T-helper 2 cell treated with Interferon-gamma antibody and Interleukin-4, amounts not matched to agents 5 μg/mL and 100 μg/mL, for 36 hours (primary cell): ENCODE measurements at regions not wholly inside any gene's neighbourhood (a gene's known extent, or its start where the extent isn't known, plus 50 kb on each side); places are given as distances from the start of the nearest gene placed in this dataset.
"Not testable (repeated sequence)": the region's sequence is repeated elsewhere in the genome, so short reads cannot be mapped to it uniquely, and the experiment has no call there.

ENCODE experiments used
- DNase-seq: peaks from one replicate; pipeline ENCODE4 v3.0.0; 2021; ENCODE audit warnings: low spot score
- H3K27ac Mint-ChIP-seq: one replicate; pipeline ENCODE4 v1.8.0; 2021; ENCODE audit warnings: mild to moderate bottlenecking, mixed read lengths
- H3K27me3 Mint-ChIP-seq: one replicate; pipeline ENCODE4 v1.8.0; 2021; ENCODE audit warnings: low read depth, mixed read lengths
- H3K36me3 Mint-ChIP-seq: one replicate; pipeline ENCODE4 v1.8.0; 2021; ENCODE audit warnings: low read depth, mixed read lengths
- H3K4me1 Mint-ChIP-seq: one replicate; pipeline ENCODE4 v1.8.0; 2021; ENCODE audit warnings: low read depth, mixed read lengths
- H3K4me3 Mint-ChIP-seq: one replicate; pipeline ENCODE4 v1.8.0; 2022; ENCODE audit warnings: mild to moderate bottlenecking, moderate library complexity, mixed read lengths
- H3K9me3 Mint-ChIP-seq: one replicate; pipeline ENCODE4 v1.8.0; 2021; ENCODE audit warnings: mixed read lengths

DNA sequence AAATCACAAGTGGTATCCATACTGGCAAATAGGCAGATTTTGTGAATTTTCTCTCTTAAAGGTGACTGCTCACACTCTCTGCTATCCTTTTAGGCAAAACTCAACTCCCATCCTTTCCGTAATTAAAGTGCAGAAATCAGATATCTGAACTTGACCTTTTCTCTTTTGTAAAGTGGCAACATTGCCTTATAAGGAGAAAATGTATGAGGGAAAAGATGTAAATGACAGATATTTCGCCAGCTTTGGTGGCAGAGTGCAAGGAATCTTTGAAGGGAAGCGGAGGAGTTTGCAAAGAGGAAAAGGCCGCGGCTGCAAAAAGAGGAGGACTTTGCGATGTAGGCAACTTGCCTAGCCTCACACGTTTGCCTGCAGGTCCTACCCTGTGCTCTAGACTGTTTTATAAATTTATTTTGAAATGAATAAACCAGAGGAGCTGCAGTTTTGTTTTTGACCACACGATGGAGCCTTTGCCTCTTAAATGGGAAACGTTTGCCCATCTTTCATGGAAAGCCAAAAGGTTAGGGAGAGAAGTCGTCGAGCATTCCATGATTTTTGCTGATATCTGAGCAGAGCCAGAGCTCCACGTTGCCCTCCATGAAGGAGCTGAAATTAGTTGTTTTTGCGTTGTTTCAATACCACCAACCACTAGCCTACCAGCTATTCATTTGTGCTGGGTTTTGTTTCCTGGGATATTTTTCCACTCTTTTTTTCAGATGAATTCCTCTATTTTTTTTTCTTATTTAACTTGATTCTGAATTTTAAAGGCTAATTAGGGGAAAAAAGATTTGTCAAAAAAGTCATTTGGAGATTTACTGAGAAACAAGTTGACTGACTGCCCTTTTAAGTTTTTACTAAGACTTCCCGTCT is 242.3 kb downstream of the LMX1A start:
- Mint-ChIP-seq H3K27ac (no peak overlapping the region), H3K27me3 (peaks cover 21% of the 10 kb centered on the region), H3K36me3 (no peaks in the 10 kb centered on the region), H3K4me1 (no peaks in the 10 kb centered on the region), H3K4me3 (no peak overlapping the region), H3K9me3 (no peaks in the 10 kb centered on the region)
- no peak for DNase-seq

DNA sequence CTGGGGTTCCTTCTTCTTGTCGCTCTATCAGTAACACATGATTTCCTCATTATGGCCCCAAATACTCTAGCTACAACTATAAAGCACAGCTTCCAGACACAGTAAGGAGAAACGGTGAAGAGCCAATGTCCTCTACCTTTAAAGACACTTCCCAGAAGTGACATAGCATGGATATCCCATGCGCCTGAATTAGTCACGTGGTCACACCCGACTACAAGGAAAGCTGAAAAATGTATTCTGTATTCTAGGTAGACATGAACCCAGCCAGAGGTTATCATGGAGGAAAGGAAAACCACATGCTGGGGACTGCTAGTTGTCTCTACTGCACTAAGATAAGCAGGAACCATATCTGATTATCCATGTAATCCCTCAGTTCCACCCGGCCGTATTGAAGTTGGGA is 244.3 kb downstream of the LMX1A start:
- H3K36me3 Mint-ChIP-seq = no peaks in the 10 kb centered on the region
- no peak overlapping the region for H3K27ac Mint-ChIP-seq
- no peak overlapping the region for H3K4me3 Mint-ChIP-seq
- no peaks in the 10 kb centered on the region for H3K9me3 Mint-ChIP-seq
- DNase-seq = no peak
- H3K4me1 Mint-ChIP-seq = no peaks in the 10 kb centered on the region
- peaks cover 13% of the 10 kb centered on the region for H3K27me3 Mint-ChIP-seq

DNA sequence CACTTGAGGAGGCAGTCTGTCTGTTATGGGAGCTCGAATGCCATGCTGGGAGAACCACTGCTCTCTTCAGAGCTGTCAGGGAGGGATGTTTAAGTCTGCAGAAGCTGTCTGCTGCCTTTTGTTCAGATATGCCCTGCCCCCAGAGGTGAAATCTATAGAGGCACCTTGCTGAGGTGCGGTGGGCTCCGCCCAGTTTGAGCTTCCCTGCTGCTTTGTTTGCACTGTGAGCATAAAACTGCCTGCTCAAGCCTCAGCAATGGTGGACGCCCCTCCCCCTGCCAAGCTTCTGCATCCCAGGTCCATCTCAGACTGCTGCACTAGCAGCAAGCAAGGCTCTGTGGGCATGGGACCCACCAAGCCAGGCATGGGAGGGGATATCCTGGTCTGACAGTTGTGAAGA is 247.5 kb downstream of the LMX1A start:
- H3K9me3 Mint-ChIP-seq = no peaks in the 10 kb centered on the region
- H3K4me1 Mint-ChIP-seq = no peaks in the 10 kb centered on the region
- H3K27me3 Mint-ChIP-seq = peaks cover under 1% of the 10 kb centered on the region

DNA sequence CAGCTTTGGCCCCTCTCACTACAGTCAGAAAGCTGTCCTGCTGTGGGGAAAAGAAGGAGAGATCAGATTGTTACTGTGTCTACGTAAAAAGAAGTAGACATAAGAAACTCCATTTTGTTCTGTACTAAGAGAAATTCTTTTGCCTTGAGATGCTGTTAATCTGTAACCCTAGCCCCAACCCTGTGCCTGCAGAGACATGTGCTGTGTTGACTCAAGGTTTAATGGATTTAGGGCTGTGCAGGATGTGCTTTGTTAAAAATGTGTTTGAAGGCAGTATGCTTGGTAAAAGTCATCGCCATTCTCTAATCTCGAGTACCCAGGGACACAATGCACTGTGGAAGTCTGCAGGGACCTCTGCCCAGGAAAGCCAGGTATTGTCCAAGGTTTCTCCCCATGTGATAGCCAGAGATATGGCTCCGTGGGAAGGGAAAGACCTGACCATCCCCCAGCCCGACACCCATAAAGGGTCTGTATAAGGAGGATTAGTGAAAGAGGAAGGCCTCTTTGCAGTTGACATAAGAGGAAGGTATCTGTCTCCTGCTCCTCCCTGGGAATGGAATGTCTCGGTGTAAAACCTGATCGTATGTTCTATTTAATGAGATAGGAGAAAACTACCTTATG is 263.9 kb downstream of the LMX1A start:
- H3K9me3 Mint-ChIP-seq = not testable (repeated sequence)

More for the DNA sequence above, 247.5 kb downstream of the LMX1A start:
- DNase-seq = no peak
- no peaks in the 10 kb centered on the region for H3K36me3 Mint-ChIP-seq
- no peak overlapping the region for H3K27ac Mint-ChIP-seq
- H3K4me3 Mint-ChIP-seq = no peak overlapping the region

DNA sequence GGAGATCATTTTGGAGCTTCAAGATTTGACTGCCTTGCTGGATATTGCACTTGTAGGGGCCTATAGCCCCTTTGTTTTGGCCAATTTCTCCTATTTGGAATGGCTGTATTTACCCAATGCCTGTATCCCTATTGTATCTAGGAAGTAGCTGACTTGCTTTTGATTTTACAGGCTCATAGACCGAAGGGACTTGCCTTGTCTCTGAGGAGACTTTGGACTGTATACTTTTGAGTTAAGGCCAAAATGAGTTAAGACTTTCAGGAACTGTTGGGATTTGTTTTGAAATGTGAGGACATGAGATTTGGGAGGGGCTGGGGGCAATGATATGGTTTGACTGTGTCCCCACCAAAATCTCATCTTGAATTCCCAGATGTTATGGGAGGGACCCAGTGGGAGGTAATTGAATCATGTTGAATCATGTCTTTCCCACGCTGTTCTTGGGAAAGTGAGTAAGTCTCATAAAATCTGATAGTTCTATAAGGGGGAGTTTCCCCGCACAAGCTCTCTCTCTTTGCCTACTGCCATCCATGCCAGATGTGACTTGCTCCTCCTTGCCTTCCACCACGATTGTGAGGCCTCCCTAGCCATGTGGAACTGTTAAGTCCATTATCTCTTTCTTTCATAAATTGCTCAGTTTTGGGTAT is 276.1 kb downstream of the LMX1A start:
- Mint-ChIP-seq H3K36me3 (no peaks in the 10 kb centered on the region), H3K27me3 (no peaks in the 10 kb centered on the region), H3K4me3 (no peak overlapping the region), H3K4me1 (no peaks in the 10 kb centered on the region), H3K9me3 (no peaks in the 10 kb centered on the region), H3K27ac (no peak overlapping the region)
- DNase-seq = no peak

More for the DNA sequence above, 263.9 kb downstream of the LMX1A start:
- not testable (repeated sequence) for DNase-seq, H3K36me3 Mint-ChIP-seq, H3K27ac Mint-ChIP-seq, H3K27me3 Mint-ChIP-seq, H3K4me1 Mint-ChIP-seq, H3K4me3 Mint-ChIP-seq

DNA sequence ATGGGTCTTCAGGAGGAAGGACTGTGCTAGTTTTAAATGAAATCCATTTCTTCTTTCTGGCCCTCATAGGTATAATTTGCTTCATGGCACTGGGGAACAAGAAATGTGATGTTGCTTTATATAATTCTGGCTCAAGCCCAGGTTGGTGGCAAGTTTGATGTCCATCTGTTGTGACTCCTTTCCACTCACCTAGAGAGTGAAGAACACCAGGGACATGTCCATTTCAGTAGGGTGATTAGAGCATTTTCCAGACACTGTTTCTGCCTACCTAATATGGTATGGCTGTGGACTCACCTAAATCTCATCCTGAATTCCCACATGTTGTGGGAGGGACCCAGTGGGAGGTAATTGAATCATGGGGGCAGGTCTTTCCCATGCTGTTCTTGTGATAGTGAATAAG is 278.1 kb downstream of the LMX1A start:
- Mint-ChIP-seq H3K9me3 (no peaks in the 10 kb centered on the region), H3K36me3 (no peaks in the 10 kb centered on the region), H3K4me3 (no peak overlapping the region), H3K4me1 (no peaks in the 10 kb centered on the region), H3K27me3 (no peaks in the 10 kb centered on the region), H3K27ac (no peak overlapping the region)
- no peak for DNase-seq

DNA sequence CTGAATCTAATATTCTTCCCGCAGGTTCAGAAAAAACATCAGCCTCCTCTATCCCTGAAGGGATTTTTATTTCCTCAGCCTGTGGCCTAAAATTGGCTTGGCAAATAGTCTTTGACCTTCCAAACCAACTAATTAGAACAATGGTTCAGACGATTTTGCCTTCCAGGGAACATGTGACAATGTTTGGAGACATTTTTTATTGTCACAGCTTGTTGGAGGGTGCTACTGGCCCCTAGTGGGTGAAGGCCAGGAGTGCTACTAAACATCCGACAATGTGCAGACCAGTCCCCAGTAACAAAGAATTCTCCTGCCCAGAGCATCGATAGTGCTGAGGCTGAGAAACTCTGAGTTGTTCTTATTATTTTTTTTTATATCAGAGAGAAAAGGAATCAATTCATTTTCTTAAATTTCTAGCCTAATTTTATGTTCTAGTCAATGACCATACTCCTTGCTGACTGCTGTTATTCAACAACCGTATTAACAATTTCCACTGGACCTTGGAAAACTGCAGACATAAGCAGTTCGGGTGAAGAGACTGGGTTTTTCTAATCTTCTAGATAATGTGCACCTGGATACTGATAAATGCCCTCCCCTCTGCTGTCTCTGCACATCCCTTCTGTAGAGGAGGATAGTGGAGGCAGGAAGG is 280.7 kb downstream of the LMX1A start:
- H3K9me3 Mint-ChIP-seq = no peaks in the 10 kb centered on the region
- H3K27me3 Mint-ChIP-seq = no peaks in the 10 kb centered on the region
- no peaks in the 10 kb centered on the region for H3K36me3 Mint-ChIP-seq
- no peak overlapping the region for H3K27ac Mint-ChIP-seq
- H3K4me3 Mint-ChIP-seq = no peak overlapping the region
- no peak for DNase-seq
- no peaks in the 10 kb centered on the region for H3K4me1 Mint-ChIP-seq

DNA sequence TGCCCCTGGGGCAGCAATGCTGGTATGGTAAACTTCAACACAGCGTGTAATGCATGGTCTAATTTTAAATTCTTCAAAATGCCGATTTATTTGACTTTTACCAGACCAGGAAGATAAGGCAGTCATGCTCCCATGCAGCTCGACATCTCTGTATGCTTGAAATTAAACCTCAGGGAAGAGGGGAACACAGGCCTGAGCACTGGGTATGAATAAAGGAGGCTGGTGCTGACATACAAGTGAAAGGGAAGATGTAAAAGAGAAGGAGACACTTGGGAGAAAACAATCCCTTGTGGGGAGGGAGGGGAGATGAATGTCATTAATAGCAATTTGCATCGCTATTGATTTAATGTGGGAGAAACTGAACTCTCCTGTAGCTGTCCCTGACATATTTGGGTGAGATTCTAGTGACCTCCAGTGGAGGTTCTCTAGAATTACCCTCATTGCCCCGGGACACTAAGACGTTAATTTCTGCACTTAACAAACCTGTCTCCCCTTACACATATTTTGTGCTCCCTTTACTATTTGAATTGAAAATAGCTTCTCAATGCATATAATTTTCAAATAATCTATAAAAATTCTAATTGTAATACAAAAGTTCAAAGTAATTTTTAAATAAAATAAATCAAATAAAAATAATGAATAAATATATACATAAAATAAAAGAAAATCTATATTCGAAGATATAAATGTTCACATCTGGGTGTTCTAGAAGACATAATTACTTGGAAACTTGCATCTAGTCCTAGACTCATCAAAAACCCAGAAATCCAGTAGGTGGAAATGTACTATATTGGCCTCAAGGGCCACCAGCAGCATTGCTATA is 283.1 kb downstream of the LMX1A start:
- Mint-ChIP-seq H3K4me1 (no peaks in the 10 kb centered on the region), H3K4me3 (no peak overlapping the region), H3K27me3 (no peaks in the 10 kb centered on the region), H3K27ac (no peak overlapping the region), H3K36me3 (no peaks in the 10 kb centered on the region), H3K9me3 (no peaks in the 10 kb centered on the region)
- DNase-seq = no peak

DNA sequence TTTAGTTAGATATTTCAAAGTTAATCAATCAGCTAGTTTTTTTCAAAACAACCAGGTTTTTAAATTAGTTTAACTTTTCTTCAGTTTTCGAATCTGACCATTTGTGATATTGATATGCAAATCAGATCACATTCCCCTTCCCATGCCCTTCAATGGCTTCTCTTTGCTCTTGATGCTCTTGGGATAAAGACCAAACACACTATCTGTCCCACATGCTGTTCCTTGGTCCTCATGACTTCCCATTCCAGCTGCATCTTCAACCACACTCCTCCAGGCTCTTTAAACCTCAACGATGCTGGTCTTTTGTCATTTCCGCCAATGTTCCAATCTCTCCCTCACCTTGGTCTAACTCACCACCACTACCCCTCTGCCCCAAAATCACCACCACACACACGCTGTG is 285.8 kb downstream of the LMX1A start:
- Mint-ChIP-seq H3K27me3 (no peaks in the 10 kb centered on the region), H3K4me3 (no peak overlapping the region), H3K4me1 (no peaks in the 10 kb centered on the region), H3K9me3 (no peaks in the 10 kb centered on the region), H3K36me3 (no peaks in the 10 kb centered on the region), H3K27ac (no peak overlapping the region)
- DNase-seq = no peak

DNA sequence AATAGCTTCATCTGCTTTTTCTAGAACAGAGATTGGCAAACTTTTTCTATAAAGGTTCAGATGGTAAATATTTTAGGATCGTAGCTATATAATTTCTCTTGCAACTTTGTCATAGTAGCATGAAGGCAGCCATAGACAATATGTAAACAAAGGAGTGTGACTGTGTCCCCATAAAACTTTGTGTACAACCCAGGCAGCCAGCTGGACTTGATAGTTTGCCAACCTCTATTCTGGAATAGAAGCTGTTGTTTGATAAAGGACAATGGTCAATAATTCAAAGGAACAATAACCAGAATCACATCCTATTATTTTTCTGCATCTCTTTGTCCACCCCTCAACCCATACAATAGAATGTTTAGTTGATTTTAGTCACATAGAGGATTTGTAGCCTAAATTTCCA is 286.7 kb downstream of the LMX1A start:
- Mint-ChIP-seq H3K9me3 (no peaks in the 10 kb centered on the region), H3K27ac (no peak overlapping the region), H3K36me3 (no peaks in the 10 kb centered on the region), H3K27me3 (no peaks in the 10 kb centered on the region), H3K4me3 (no peak overlapping the region), H3K4me1 (no peaks in the 10 kb centered on the region)
- no peak for DNase-seq

DNA sequence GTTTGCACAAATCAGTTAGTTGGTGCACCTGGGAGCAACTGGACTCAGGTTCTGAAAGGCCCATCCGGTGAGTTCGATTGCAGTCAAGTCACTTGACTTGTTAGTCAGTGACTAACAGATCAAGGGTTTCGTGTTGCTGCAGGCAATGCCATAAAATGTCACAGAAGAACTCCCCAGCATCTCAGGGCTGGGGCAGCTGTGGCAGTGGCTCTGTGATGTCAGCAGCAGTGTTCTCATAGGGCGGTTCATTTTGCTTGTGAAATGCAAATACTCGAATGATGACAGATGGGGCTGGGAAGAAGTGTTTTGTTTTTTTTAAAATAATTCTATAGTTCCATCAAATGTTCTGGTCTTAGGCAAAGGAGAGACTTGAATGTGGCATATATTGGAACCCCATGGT is 287.8 kb downstream of the LMX1A start:
- no peaks in the 10 kb centered on the region for H3K4me1 Mint-ChIP-seq
- DNase-seq = no peak
- no peak overlapping the region for H3K27ac Mint-ChIP-seq
- no peaks in the 10 kb centered on the region for H3K36me3 Mint-ChIP-seq
- H3K27me3 Mint-ChIP-seq = no peaks in the 10 kb centered on the region
- no peak overlapping the region for H3K4me3 Mint-ChIP-seq
- H3K9me3 Mint-ChIP-seq = no peaks in the 10 kb centered on the region

DNA sequence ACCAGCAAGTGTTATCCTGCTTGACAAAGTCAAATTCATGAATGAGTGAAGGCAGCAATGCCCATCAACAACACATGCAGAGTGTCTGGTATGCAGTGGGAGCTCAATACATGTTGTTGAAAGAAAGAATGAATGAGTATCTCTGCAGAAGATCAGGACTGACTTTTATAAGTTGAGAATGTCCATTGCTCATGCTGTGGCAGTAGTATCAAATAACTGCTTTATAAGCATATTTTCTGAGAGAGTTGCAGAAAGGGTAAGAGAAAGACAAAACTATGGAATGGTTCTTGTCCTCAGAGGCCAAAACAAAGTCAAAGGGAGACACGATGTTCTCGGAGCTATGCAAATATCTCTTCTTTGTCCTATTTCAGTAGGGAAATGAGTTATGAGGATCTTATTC is 288.7 kb downstream of the LMX1A start:
- Mint-ChIP-seq H3K4me1 (no peaks in the 10 kb centered on the region), H3K4me3 (no peak overlapping the region), H3K27ac (no peak overlapping the region), H3K9me3 (no peaks in the 10 kb centered on the region), H3K27me3 (no peaks in the 10 kb centered on the region), H3K36me3 (no peaks in the 10 kb centered on the region)
- no peak for DNase-seq

DNA sequence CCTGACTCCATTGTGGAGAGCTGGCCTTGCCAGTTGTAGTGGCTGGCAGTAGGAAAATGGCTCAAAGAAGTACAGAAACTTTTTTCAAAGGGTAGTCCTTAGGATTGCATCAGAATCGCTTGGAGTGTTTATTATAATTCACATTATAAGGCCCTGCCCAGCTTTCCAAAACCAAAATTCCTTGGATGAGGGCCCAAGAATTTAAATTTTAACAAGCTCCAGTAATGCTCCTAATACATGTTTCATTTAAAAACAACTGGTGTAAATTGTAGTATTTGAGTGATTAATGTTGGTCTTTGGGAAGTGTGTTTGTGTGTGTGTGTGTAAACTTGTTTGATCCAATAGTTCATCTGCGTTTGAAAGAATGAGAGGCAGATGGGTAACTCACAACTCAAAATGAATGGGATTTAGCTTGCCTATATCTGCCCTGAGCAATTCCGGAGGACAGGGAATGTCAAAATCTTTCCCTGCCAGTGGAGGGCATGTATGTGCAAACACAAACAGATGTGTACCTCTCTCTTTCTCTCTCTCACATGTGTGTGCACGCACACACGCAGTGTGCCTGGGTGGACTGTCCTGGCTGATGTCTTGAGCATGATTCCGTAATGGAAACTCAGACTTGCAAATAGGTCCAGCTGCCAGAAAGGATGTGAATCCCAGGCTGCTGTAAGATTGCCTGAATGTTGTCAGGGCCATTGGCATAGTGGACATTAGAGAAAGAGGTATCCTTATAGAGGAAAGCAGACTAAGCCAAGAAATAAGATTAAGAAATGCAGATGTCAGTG is 293.1 kb downstream of the LMX1A start:
- Mint-ChIP-seq H3K4me3 (no peak overlapping the region), H3K36me3 (no peaks in the 10 kb centered on the region), H3K9me3 (no peaks in the 10 kb centered on the region), H3K27me3 (no peaks in the 10 kb centered on the region), H3K27ac (no peak overlapping the region), H3K4me1 (no peaks in the 10 kb centered on the region)
- DNase-seq = no peak
